ENCODE measurements at regions not wholly inside any gene's neighbourhood (a gene's known extent, or its start where the extent isn't known, plus 50 kb on each side); places are given as distances from the start of the nearest gene placed in this dataset.

GRCh38 chr3:74527566-74527965 is 86.9 kb downstream of the CNTN3 start:
- TF ChIP-seq CTCF (IDR thresholded peaks at IDR 0.05) (no peak), POLR2A (IDR thresholded peaks at IDR 0.05; ENCODE audit: low read length) (no peak), RNF2 (IDR thresholded peaks at IDR 0.05; ENCODE audit: borderline replicate concordance, low read depth) (no peak), TFCP2L1 (CRISPR knock-in tag; IDR thresholded peaks at IDR 0.05) (no peak), HMGXB4 (CRISPR knock-in tag; IDR thresholded peaks at IDR 0.05; ENCODE audit: borderline replicate concordance) (no peak), HDAC2 (IDR thresholded peaks at IDR 0.05) (no peak), ESRRA (IDR thresholded peaks at IDR 0.05; ENCODE audit: borderline replicate concordance, low read length) (no peak), RFX5 (IDR thresholded peaks at IDR 0.05) (no peak), ZC3H11A (IDR thresholded peaks at IDR 0.05) (no peak), JUN (IDR thresholded peaks at IDR 0.05) (no peak), EP300 (IDR thresholded peaks at IDR 0.05) (no peak)
